PC-9 (cell line): ENCODE measurements at regions not wholly inside any gene's neighbourhood (a gene's known extent, or its start where the extent isn't known, plus 50 kb on each side); places are given as distances from the start of the nearest gene placed in this dataset.

Experiments
- EZH2 ChIP-seq: fragments of 200-600 bp; sonication (generic); IDR thresholded peaks from 2 replicates; pipeline ENCODE4 v1.8.0; 2017; ENCODE audit warnings: antibody characterized with exemption, low read depth
- TF ChIP-seq, protein P1 (sequence below): fragments of 200-600 bp; sonication (generic); conservative IDR thresholded peaks from 2 replicates; pipeline ENCODE4 v1.6.1; 2017; ENCODE audit warnings: mixed run types, antibody characterized with exemption, mild to moderate bottlenecking, moderate library complexity

DNA sequence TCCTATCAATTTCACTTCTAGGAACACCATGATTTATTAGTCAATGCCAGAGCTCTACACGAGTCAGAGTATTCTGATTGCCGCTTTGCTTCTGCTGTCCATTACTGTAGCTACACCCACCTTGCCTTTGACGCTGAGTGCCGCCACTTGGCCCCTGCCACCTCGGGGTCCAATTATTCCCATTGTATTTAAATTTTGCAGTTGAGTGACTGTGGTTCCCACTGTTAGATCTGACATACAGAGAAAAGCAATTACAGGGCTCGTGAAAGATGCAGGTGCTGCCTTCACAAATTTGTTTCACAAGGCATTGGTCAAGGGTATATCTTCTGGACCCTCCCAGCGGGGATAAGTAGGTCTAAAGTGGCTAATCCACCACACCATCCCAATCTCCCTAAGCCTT lies 428.9 kb downstream of the SIPA1L2 start:
- TF ChIP-seq, protein P1, sequence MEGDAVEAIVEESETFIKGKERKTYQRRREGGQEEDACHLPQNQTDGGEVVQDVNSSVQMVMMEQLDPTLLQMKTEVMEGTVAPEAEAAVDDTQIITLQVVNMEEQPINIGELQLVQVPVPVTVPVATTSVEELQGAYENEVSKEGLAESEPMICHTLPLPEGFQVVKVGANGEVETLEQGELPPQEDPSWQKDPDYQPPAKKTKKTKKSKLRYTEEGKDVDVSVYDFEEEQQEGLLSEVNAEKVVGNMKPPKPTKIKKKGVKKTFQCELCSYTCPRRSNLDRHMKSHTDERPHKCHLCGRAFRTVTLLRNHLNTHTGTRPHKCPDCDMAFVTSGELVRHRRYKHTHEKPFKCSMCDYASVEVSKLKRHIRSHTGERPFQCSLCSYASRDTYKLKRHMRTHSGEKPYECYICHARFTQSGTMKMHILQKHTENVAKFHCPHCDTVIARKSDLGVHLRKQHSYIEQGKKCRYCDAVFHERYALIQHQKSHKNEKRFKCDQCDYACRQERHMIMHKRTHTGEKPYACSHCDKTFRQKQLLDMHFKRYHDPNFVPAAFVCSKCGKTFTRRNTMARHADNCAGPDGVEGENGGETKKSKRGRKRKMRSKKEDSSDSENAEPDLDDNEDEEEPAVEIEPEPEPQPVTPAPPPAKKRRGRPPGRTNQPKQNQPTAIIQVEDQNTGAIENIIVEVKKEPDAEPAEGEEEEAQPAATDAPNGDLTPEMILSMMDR: no peak
- no peak for TF ChIP-seq EZH2
